SK-N-SH treated with all-trans-retinoic acid at 6 μM for 48 hours (cell line): ENCODE measurements at regions not wholly inside any gene's neighbourhood (a gene's known extent, or its start where the extent isn't known, plus 50 kb on each side); places are given as distances from the start of the nearest gene placed in this dataset.

Source experiments
- CSDC2 ChIP-seq: fragments of 250-450 bp; sonication (Bioruptor Pico); IDR thresholded peaks from 2 replicates; pipeline ENCODE4 v1.5.0; 2020; ENCODE audit warnings: mild to moderate bottlenecking, moderate library complexity
- GLIS3 ChIP-seq: fragments of 250-450 bp; sonication (Bioruptor Pico); IDR thresholded peaks from 2 replicates; pipeline ENCODE4 v1.5.0; 2020; ENCODE audit warnings: mild to moderate bottlenecking, moderate library complexity
- ISL1 ChIP-seq: fragments of 250-450 bp; sonication (Bioruptor Pico); IDR thresholded peaks from 2 replicates; pipeline ENCODE4 v2.1.2; 2022; ENCODE audit warnings: mild to moderate bottlenecking, moderate library complexity
- SNAI2 ChIP-seq: fragments of 250-450 bp; sonication (Bioruptor Pico); IDR thresholded peaks from 2 replicates; pipeline ENCODE4 v1.5.0; 2020; ENCODE audit warnings: mild to moderate bottlenecking, moderate library complexity
- TOX ChIP-seq: fragments of 250-450 bp; sonication (Bioruptor Pico); IDR thresholded peaks from 2 replicates; pipeline ENCODE4 v1.8.0; 2021; ENCODE audit warnings: mild to moderate bottlenecking, moderate library complexity, borderline replicate concordance
- ZFP3 ChIP-seq: fragments of 250-450 bp; sonication (Bioruptor Pico); IDR thresholded peaks from 2 replicates; pipeline ENCODE4 v1.5.0; 2020; ENCODE audit warnings: mild to moderate bottlenecking, moderate library complexity
- ZFP30 ChIP-seq: fragments of 450-650 bp; formaldehyde crosslinking; IDR thresholded peaks from 2 replicates; pipeline ENCODE4 v1.5.0; 2022; ENCODE audit warnings: mild to moderate bottlenecking, moderate library complexity
- ZNF565 ChIP-seq: fragments of 450-650 bp; formaldehyde crosslinking; conservative IDR thresholded peaks from 2 replicates; pipeline ENCODE4 v1.5.0; 2020; ENCODE audit warnings: low read depth, mild to moderate bottlenecking, moderate library complexity
- ZNF70 ChIP-seq: fragments of 450-650 bp; formaldehyde crosslinking; IDR thresholded peaks from 2 replicates; pipeline ENCODE4 v1.5.0; 2020; ENCODE audit warnings: mild to moderate bottlenecking, moderate library complexity
- ZNF8 ChIP-seq: fragments of 450-650 bp; formaldehyde crosslinking; IDR thresholded peaks from 2 replicates; pipeline ENCODE4 v1.5.0; 2020; ENCODE audit warnings: mild to moderate bottlenecking, moderate library complexity
- TF ChIP-seq, protein P1 (sequence below): fragments of 250-450 bp; sonication (Bioruptor Pico); IDR thresholded peaks from 2 replicates; pipeline ENCODE4 v1.5.1; 2021; ENCODE audit warnings: mild to moderate bottlenecking, moderate library complexity
- TF ChIP-seq, protein P2 (sequence below): fragments of 250-450 bp; sonication (Bioruptor Pico); IDR thresholded peaks from 2 replicates; pipeline ENCODE4 v1.8.0; 2020; ENCODE audit warnings: mild to moderate bottlenecking, moderate library complexity, borderline replicate concordance
- TF ChIP-seq, protein P3 (sequence below): fragments of 250-450 bp; sonication (Bioruptor Pico); IDR thresholded peaks from 2 replicates; pipeline ENCODE4 v1.5.1; 2020; ENCODE audit warnings: low read depth, mild to moderate bottlenecking, moderate library complexity

DNA sequence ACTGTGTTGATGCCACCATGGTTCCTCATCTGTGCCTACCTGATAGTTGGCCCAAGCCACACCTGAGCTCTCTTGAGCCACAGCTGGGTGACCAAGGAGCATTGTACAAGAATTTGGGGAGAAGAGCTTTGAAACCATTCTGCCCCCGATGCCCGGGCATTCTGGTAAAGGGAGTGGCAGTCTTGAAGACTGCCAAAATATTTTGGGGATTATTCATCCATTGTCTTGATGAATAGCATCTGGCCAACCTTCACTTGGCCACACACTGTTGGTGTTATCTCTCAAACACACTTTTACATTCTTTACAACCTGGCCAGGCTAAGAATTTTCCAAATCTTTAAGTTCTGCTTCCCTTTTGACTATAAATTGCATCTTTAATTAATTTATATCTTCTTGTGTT, 113.1 kb upstream of the PCBD1 start:
- TF ChIP-seq, protein P1, sequence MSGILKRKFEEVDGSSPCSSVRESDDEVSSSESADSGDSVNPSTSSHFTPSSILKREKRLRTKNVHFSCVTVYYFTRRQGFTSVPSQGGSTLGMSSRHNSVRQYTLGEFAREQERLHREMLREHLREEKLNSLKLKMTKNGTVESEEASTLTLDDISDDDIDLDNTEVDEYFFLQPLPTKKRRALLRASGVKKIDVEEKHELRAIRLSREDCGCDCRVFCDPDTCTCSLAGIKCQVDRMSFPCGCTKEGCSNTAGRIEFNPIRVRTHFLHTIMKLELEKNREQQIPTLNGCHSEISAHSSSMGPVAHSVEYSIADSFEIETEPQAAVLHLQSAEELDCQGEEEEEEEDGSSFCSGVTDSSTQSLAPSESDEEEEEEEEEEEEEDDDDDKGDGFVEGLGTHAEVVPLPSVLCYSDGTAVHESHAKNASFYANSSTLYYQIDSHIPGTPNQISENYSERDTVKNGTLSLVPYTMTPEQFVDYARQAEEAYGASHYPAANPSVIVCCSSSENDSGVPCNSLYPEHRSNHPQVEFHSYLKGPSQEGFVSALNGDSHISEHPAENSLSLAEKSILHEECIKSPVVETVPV (CRISPR knock-in tag): no peak
- no peak for TF ChIP-seq SNAI2 (CRISPR knock-in tag)
- TF ChIP-seq, protein P2, sequence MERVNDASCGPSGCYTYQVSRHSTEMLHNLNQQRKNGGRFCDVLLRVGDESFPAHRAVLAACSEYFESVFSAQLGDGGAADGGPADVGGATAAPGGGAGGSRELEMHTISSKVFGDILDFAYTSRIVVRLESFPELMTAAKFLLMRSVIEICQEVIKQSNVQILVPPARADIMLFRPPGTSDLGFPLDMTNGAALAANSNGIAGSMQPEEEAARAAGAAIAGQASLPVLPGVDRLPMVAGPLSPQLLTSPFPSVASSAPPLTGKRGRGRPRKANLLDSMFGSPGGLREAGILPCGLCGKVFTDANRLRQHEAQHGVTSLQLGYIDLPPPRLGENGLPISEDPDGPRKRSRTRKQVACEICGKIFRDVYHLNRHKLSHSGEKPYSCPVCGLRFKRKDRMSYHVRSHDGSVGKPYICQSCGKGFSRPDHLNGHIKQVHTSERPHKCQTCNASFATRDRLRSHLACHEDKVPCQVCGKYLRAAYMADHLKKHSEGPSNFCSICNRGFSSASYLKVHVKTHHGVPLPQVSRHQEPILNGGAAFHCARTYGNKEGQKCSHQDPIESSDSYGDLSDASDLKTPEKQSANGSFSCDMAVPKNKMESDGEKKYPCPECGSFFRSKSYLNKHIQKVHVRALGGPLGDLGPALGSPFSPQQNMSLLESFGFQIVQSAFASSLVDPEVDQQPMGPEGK (CRISPR knock-in tag): no peak
- no peak for TF ChIP-seq TOX (CRISPR knock-in tag)
- no peak for TF ChIP-seq ZFP3 (CRISPR knock-in tag)
- TF ChIP-seq, protein P3, sequence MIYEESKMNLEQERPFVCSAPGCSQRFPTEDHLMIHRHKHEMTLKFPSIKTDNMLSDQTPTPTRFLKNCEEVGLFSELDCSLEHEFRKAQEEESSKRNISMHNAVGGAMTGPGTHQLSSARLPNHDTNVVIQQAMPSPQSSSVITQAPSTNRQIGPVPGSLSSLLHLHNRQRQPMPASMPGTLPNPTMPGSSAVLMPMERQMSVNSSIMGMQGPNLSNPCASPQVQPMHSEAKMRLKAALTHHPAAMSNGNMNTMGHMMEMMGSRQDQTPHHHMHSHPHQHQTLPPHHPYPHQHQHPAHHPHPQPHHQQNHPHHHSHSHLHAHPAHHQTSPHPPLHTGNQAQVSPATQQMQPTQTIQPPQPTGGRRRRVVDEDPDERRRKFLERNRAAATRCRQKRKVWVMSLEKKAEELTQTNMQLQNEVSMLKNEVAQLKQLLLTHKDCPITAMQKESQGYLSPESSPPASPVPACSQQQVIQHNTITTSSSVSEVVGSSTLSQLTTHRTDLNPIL (CRISPR knock-in tag): no peak
- no peak for TF ChIP-seq GLIS3 (CRISPR knock-in tag)
- no peak for TF ChIP-seq CSDC2 (CRISPR knock-in tag)
- no peak for TF ChIP-seq ISL1 (CRISPR knock-in tag)
- no peak for TF ChIP-seq ZNF565
- no peak for TF ChIP-seq ZFP30 (CRISPR knock-in tag)
- TF ChIP-seq ZNF8 (CRISPR knock-in tag): no peak
- no peak for TF ChIP-seq ZNF70
